B cell (primary cell): ENCODE measurements at regions not wholly inside any gene's neighbourhood (a gene's known extent, or its start where the extent isn't known, plus 50 kb on each side); places are given as distances from the start of the nearest gene placed in this dataset.

Experiments
- EZH2 ChIP-seq: IDR thresholded peaks from 2 replicates; pipeline ENCODE4 v1.6.1; 2012; ENCODE audit warnings: borderline replicate concordance, low read depth, mild to moderate bottlenecking, moderate library complexity, low read length; ENCODE audit not compliant: insufficient read depth, poor library complexity, severe bottlenecking
- TF ChIP-seq, protein P1 (sequence below): fragments of 200-600 bp; IDR thresholded peaks from one replicate; pipeline ENCODE4 v1.8.0; 2022; ENCODE audit warnings: antibody characterized with exemption, mild to moderate bottlenecking

GRCh38 chr15:69876064-69876940 is 221.4 kb downstream of the TLE3 start:
- TF ChIP-seq, protein P1, sequence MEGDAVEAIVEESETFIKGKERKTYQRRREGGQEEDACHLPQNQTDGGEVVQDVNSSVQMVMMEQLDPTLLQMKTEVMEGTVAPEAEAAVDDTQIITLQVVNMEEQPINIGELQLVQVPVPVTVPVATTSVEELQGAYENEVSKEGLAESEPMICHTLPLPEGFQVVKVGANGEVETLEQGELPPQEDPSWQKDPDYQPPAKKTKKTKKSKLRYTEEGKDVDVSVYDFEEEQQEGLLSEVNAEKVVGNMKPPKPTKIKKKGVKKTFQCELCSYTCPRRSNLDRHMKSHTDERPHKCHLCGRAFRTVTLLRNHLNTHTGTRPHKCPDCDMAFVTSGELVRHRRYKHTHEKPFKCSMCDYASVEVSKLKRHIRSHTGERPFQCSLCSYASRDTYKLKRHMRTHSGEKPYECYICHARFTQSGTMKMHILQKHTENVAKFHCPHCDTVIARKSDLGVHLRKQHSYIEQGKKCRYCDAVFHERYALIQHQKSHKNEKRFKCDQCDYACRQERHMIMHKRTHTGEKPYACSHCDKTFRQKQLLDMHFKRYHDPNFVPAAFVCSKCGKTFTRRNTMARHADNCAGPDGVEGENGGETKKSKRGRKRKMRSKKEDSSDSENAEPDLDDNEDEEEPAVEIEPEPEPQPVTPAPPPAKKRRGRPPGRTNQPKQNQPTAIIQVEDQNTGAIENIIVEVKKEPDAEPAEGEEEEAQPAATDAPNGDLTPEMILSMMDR = no peak
- no peak for TF ChIP-seq EZH2
